ENCODE measurements at regions not wholly inside any gene's neighbourhood (a gene's known extent, or its start where the extent isn't known, plus 50 kb on each side); places are given as distances from the start of the nearest gene placed in this dataset.

GRCh38 chr3:194893121-194893987 is 207.7 kb downstream of the FAM43A start:
- intact Hi-C loops (cut with micrococcal nuclease): no loop called here
- POLR2A ChIA-PET: no interaction called here
- no peak overlapping the region for H3K4me3 Mint-ChIP-seq
- H3K27ac Mint-ChIP-seq: no peak overlapping the region
- CTCF ChIA-PET: no interaction called here
- ATAC-seq (ENCODE audit: low read depth) (no peak), DNase-seq (no peak)
- peaks cover 8% of the 10 kb centered on the region for H3K9me3 Mint-ChIP-seq (ENCODE audit: insufficient read depth)
- Histone ChIP-seq H3K27me3 (replicated peaks in 1 of 4; ENCODE audit: control extremely low read depth in 1 of 4, control insufficient read depth in 3 of 4, insufficient read depth in 4 of 4, low read length in 3 of 4) (no peaks in the 10 kb centered on the region), H3K4me2 (replicated peaks; ENCODE audit: low read depth, low read length, poor library complexity, severe bottlenecking) (no peak overlapping the region), H2AFZ (ENCODE audit: insufficient read depth, low read depth, low read length, poor library complexity, severe bottlenecking) (no peak overlapping the region), H3K4me1 (ENCODE audit: control insufficient read depth in 2 of 2, insufficient read depth in 2 of 2, low read length in 2 of 2) (peaks cover 0 to 3% of the 10 kb centered on the region in 2 donors), H3K27ac (ENCODE audit: low read length in 2 of 2) (no peak overlapping the region), H3K9ac (ENCODE audit: low read length) (no peak overlapping the region), H3K79me2 (ENCODE audit: control insufficient read depth, insufficient read depth, low read length) (no peaks in the 10 kb centered on the region), H4K20me1 (ENCODE audit: control insufficient read depth, insufficient read depth, low read length, poor library complexity, severe bottlenecking) (no peaks in the 10 kb centered on the region), H3K36me3 (replicated peaks in 1 of 2; ENCODE audit: control extremely low read depth in 1 of 2, control insufficient read depth in 1 of 2, extremely low read depth in 1 of 2, insufficient read depth in 2 of 2, low read length in 1 of 2) (no peaks in the 10 kb centered on the region), H3K4me3 (ENCODE audit: control extremely low read depth in 1 of 5, extremely low read depth in 1 of 5, insufficient read depth in 1 of 5, low read depth in 2 of 5, low read length in 4 of 5) (no peak overlapping the region), H3K9me3 (ENCODE audit: control extremely low read depth in 1 of 3, control insufficient read depth in 2 of 3, insufficient read depth in 1 of 3, low read length in 2 of 3) (peaks cover 2 to 11% (median 3%) of the 10 kb centered on the region in 3 donors)
- WGBS (ENCODE audit: insufficient coverage): 79% methylated on average over 3 of the region's 4 CpGs
- no peaks in the 10 kb centered on the region for H3K27me3 Mint-ChIP-seq
- TF ChIP-seq CTCF (IDR thresholded peaks at IDR 0.05): no peak
- TF ChIP-seq EZH2 (IDR thresholded peaks at IDR 0.05; ENCODE audit: borderline replicate concordance, insufficient read depth, low read depth, low read length, poor library complexity, severe bottlenecking): no peak
- peaks cover 16% of the 10 kb centered on the region for H3K4me1 Mint-ChIP-seq

- Mint-ChIP-seq H3K27me3 (no peaks in the 10 kb centered on the region), H3K9me3 (ENCODE audit: insufficient read depth) (peaks cover 9% of the 10 kb centered on the region), H3K27ac (no peak overlapping the region), H3K4me3 (no peak overlapping the region), H3K4me1 (peaks cover 16% of the 10 kb centered on the region)
- Histone ChIP-seq H3K4me2 (replicated peaks; ENCODE audit: low read depth, low read length, poor library complexity, severe bottlenecking) (no peak overlapping the region), H3K9ac (ENCODE audit: low read length) (no peak overlapping the region), H3K36me3 (replicated peaks in 1 of 2; ENCODE audit: control extremely low read depth in 1 of 2, control insufficient read depth in 1 of 2, extremely low read depth in 1 of 2, insufficient read depth in 2 of 2, low read length in 1 of 2) (no peaks in the 10 kb centered on the region), H2AFZ (ENCODE audit: insufficient read depth, low read depth, low read length, poor library complexity, severe bottlenecking) (no peak overlapping the region), H3K79me2 (ENCODE audit: control insufficient read depth, insufficient read depth, low read length) (no peaks in the 10 kb centered on the region), H3K4me3 (ENCODE audit: control extremely low read depth in 1 of 5, extremely low read depth in 1 of 5, insufficient read depth in 1 of 5, low read depth in 2 of 5, low read length in 4 of 5) (no peak overlapping the region), H4K20me1 (ENCODE audit: control insufficient read depth, insufficient read depth, low read length, poor library complexity, severe bottlenecking) (no peaks in the 10 kb centered on the region), H3K27ac (ENCODE audit: low read length in 2 of 2) (no peak overlapping the region), H3K27me3 (replicated peaks in 1 of 4; ENCODE audit: control extremely low read depth in 1 of 4, control insufficient read depth in 3 of 4, insufficient read depth in 4 of 4, low read length in 3 of 4) (no peaks in the 10 kb centered on the region), H3K4me1 (ENCODE audit: control insufficient read depth in 2 of 2, insufficient read depth in 2 of 2, low read length in 2 of 2) (peaks cover 0 to 3% of the 10 kb centered on the region in 2 donors), H3K9me3 (ENCODE audit: control extremely low read depth in 1 of 3, control insufficient read depth in 2 of 3, insufficient read depth in 1 of 3, low read length in 2 of 3) (peaks cover 5 to 11% (median 8%) of the 10 kb centered on the region in 3 donors)
- intact Hi-C loops (cut with micrococcal nuclease): no loop called here
- ChIA-PET POLR2A (no interaction called here), CTCF (no interaction called here)
- TF ChIP-seq EZH2 (IDR thresholded peaks at IDR 0.05; ENCODE audit: borderline replicate concordance, insufficient read depth, low read depth, low read length, poor library complexity, severe bottlenecking) (no peak), CTCF (IDR thresholded peaks at IDR 0.05) (no peak)
- DNase-seq (no peak), ATAC-seq (ENCODE audit: low read depth) (no peak)
Measured at GRCh38 chr3:194894538-194894937, 208.9 kb downstream of the FAM43A start.

All from B cell (primary cell).